AG09309 (cell line): ENCODE measurements at regions not wholly inside any gene's neighbourhood (a gene's known extent, or its start where the extent isn't known, plus 50 kb on each side); places are given as distances from the start of the nearest gene placed in this dataset.
"Not testable (repeated sequence)": the region's sequence is repeated elsewhere in the genome, so short reads cannot be mapped to it uniquely, and the experiment has no call there.

Source experiments
- DNase-seq: peaks from one replicate; pipeline ENCODE4 v3.0.0-alpha.2; 2010; ENCODE audit warnings: low read depth
- H3K4me3 ChIP-seq: 2 replicates; pipeline ENCODE4 v1.5.1; 2011; ENCODE audit warnings: mild to moderate bottlenecking, low read depth, low read length, moderate library complexity; ENCODE audit not compliant: control insufficient read depth
- CTCF ChIP-seq: IDR thresholded peaks from 2 replicates; pipeline ENCODE4 v1.5.1; 2011; ENCODE audit warnings: mild to moderate bottlenecking, low read depth, low read length, inconsistent platforms; ENCODE audit not compliant: insufficient read depth, control insufficient read depth; ENCODE audit errors: missing control alignments

GRCh38 chr4:115537387-115537786 lies 424.0 kb upstream of the NDST4 start:
- no peak overlapping the region for H3K4me3 ChIP-seq
- DNase-seq, result no peak
- no peak for TF ChIP-seq CTCF

- no peak overlapping the region for H3K4me3 ChIP-seq
- no peak for DNase-seq
- no peak for TF ChIP-seq CTCF
Observed at GRCh38 chr4:115529126-115529525, 415.7 kb upstream of the NDST4 start.

GRCh38 chr4:115519476-115519875 lies 406.1 kb upstream of the NDST4 start:
- H3K4me3 ChIP-seq, DNase-seq: not testable (repeated sequence)

GRCh38 chr4:115515772-115516171 lies 402.4 kb upstream of the NDST4 start:
- no peak for TF ChIP-seq CTCF
- no peak overlapping the region for H3K4me3 ChIP-seq
- no peak for DNase-seq

- no peak for TF ChIP-seq CTCF
- H3K4me3 ChIP-seq, result no peak overlapping the region
- DNase-seq, result no peak
Observed at GRCh38 chr4:115515366-115515765, 401.9 kb upstream of the NDST4 start.

GRCh38 chr4:115514675-115515074 lies 401.3 kb upstream of the NDST4 start:
- no peak for TF ChIP-seq CTCF
- no peak for DNase-seq
- no peak overlapping the region for H3K4me3 ChIP-seq

GRCh38 chr4:115505326-115505725 lies 391.9 kb upstream of the NDST4 start:
- DNase-seq, result no peak
- TF ChIP-seq CTCF, result no peak
- no peak overlapping the region for H3K4me3 ChIP-seq
